Adrenal gland (tissue), 9 donors: ENCODE measurements at regions not wholly inside any gene's neighbourhood (a gene's known extent, or its start where the extent isn't known, plus 50 kb on each side); places are given as distances from the start of the nearest gene placed in this dataset.

Experiments used
- DNase-seq, 7 donors: peaks; one replicate each; pipeline ENCODE4 v3.0.0-alpha.2; 2019 to 2020
- H3K27ac ChIP-seq, 5 donors: fragments of 200-600 bp; sonication (generic) in 4 of 5; 1 replicate in 3 of 5; 2 replicates in 2 of 5; pipeline versions ENCODE4 v1.5.1 to v1.8.0; 2016 to 2020; ENCODE audit warnings: mild to moderate bottlenecking in 1 of 5
- H3K27me3 ChIP-seq: fragments of 200-600 bp; 2 replicates; pipeline ENCODE4 v1.8.0; 2021
- H3K36me3 ChIP-seq, 2 donors: fragments of 200-600 bp; replicated peaks in 1 of 2; 1 replicate in 1 of 2; 2 replicates in 1 of 2; pipeline versions ENCODE4 v1.5.1 to v1.8.0; 2018 to 2022
- H3K4me1 ChIP-seq, 2 donors: fragments of 200-600 bp; replicated peaks in 1 of 2; 1 replicate in 1 of 2; 2 replicates in 1 of 2; pipeline versions ENCODE4 v1.5.1 to v1.8.0; 2018 to 2021
- H3K4me3 ChIP-seq, 4 donors: fragments of 200-600 bp; sonication (generic) in 3 of 4; one replicate each; pipeline ENCODE4 v1.5.1; 2016 to 2018
- H3K9me3 ChIP-seq, 3 donors: fragments of 200-600 bp; sonication (generic) in 1 of 3; replicated peaks in 1 of 3; 1 replicate in 2 of 3; 2 replicates in 1 of 3; pipeline versions ENCODE4 v1.5.1 to v1.8.0; 2016 to 2021
- CTCF ChIP-seq, 6 experiments: fragments of 450-650 bp in 4 of 6; fragments of 200-600 bp in 2 of 6; sonication (generic) in 1 of 6; IDR thresholded peaks; 1 replicate in 5 of 6; 2 replicates in 1 of 6; pipeline versions ENCODE4 v1.5.1 to v1.8.0; 2016 to 2021; ENCODE audit warnings: antibody characterized with exemption in 6 of 6, mild to moderate bottlenecking in 2 of 6, moderate library complexity in 1 of 6
- POLR2A ChIP-seq, 2 donors: fragments of 450-650 bp; IDR thresholded peaks; one replicate each; pipeline ENCODE4 v1.6.1; 2017; ENCODE audit warnings: antibody characterized with exemption in 2 of 2, mild to moderate bottlenecking in 2 of 2, moderate library complexity in 1 of 2
- WGBS, 4 donors: extraction: QIAGEN DNeasy Blood & Tissue Kit in 2 of 4; methylation state at CpG; one replicate each; pipeline versions ENCODE4 v1.1.5 to v1.1.7; 2013 to 2017; 5-methylcytosine and 5-hydroxymethylcytosine counted together
- intact Hi-C, 2 donors: fragments of 100-400 bp; cut with DNase I; formaldehyde crosslinking; loops; one replicate each; pipeline versions ENCODE4 v1.14.1 to v1.15.0; 2022 to 2023
- donor health status: healthy with polysubstance abuse.
- donor health status: Bipolar disorder and iron deficiency.
- donor health status: DM: yes; HTN: yes; CAD: no.
- donor health status: DM: no; HTN: no; CAD: no.
- donor health status: DM: no; HTN: no; CAD: no.

DNA sequence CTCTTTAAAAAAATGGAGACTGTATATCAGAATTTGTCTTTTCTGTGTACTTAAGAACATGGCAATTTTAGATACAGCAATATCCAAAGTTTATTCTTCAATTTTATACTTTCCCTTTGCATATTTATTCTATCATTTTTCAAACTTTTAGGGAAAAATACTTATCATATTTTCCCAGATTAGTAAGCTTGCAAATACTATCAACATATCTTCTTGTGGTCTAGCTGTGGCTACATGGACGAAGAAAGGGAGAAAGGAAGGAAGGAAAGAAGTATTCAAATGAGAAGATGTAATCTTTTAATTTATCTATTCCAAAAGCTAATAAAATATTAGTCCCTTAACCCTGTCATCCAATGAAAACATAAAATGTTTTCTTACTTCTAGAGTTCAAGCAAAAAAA is 797.8 kb upstream of the GALNTL6 start:
- Histone ChIP-seq H3K4me3 (no peak overlapping the region), H3K9me3 (no peaks in the 10 kb centered on the region), H3K4me1 (no peaks in the 10 kb centered on the region), H3K27ac (no peak overlapping the region), H3K27me3 (no peaks in the 10 kb centered on the region), H3K36me3 (no peaks in the 10 kb centered on the region)
- no peak for TF ChIP-seq POLR2A (IDR thresholded peaks at IDR 0.05)
- TF ChIP-seq CTCF (IDR thresholded peaks at IDR 0.05) = no peak
- no peak for DNase-seq
- 13 to 52% (median 18%) methylated on average over 1 of the region's 1 CpG for WGBS, 4 donors
- intact Hi-C loops = no loop called here

- DNase-seq = no peak
- Histone ChIP-seq H3K4me3 (no peak overlapping the region), H3K36me3 (no peaks in the 10 kb centered on the region), H3K4me1 (no peaks in the 10 kb centered on the region), H3K27me3 (no peaks in the 10 kb centered on the region), H3K9me3 (no peaks in the 10 kb centered on the region), H3K27ac (no peak overlapping the region)
- intact Hi-C loops = no loop called here
- TF ChIP-seq POLR2A (IDR thresholded peaks at IDR 0.05) = no peak
- 52 to 86% (median 78%) methylated on average over 3 of the region's 3 CpGs for WGBS, 4 donors
Observed at GRCh38 chr4:171007618-171008390, 805.4 kb upstream of the GALNTL6 start.

DNA sequence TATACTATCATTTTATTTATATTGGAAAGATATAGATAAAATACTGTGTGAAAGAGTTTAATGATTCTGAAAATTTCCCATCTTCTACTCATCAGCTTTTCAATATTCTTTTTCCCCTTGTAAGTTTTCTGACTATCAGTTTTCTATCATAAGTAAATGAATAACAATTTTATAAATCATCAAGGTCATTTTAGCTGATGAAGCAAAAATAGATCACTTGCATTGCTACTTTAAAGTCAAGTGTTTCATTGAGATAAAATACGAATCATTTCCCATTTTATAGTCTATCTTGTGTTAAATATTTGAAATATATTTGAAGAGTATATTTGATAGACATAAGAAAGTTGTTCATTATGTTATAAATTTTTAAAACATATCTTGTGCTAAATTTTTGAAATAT is 811.0 kb upstream of the GALNTL6 start:
- no peaks in the 10 kb centered on the region for H3K36me3 ChIP-seq
- H3K9me3 ChIP-seq = no peaks in the 10 kb centered on the region
- H3K27ac ChIP-seq = no peak overlapping the region
- TF ChIP-seq POLR2A (IDR thresholded peaks at IDR 0.05) (no peak), CTCF (IDR thresholded peaks at IDR 0.05) (no peak)
- 42 to 70% (median 50%) methylated on average over 1 of the region's 1 CpG for WGBS, 4 donors
- no peak for DNase-seq
- no peaks in the 10 kb centered on the region for H3K27me3 ChIP-seq
- H3K4me3 ChIP-seq = no peak overlapping the region
- no peaks in the 10 kb centered on the region for H3K4me1 ChIP-seq
- intact Hi-C loops = no loop called here

GRCh38 chr4:170990989-170991589 is 822.1 kb upstream of the GALNTL6 start:
- no peak for DNase-seq
- intact Hi-C loops = no loop called here
- Histone ChIP-seq H3K4me1 (no peaks in the 10 kb centered on the region), H3K4me3 (no peak overlapping the region), H3K27me3 (no peaks in the 10 kb centered on the region), H3K9me3 (peaks cover 0 to 4% (median 0%) of the 10 kb centered on the region in 3 donors), H3K27ac (no peak overlapping the region), H3K36me3 (no peaks in the 10 kb centered on the region)
- 28 to 52% (median 45%) methylated on average over 6 to 8 of the region's 8 CpGs for WGBS, 4 donors
- TF ChIP-seq POLR2A (IDR thresholded peaks at IDR 0.05) (no peak), CTCF (IDR thresholded peaks at IDR 0.05) (peak in 3 of 6 experiments; percentile 15 to 24 (median 19))
